Tibial artery (tissue), 4 donors: ENCODE measurements at regions not wholly inside any gene's neighbourhood (a gene's known extent, or its start where the extent isn't known, plus 50 kb on each side); places are given as distances from the start of the nearest gene placed in this dataset.

Experiments used
- DNase-seq, 2 donors: peaks; one replicate each; pipeline ENCODE4 v3.0.0-alpha.2; 2019
- H3K27ac ChIP-seq, 2 donors: fragments of 200-600 bp; sonication (generic) in 1 of 2; 1 replicate in 1 of 2; 2 replicates in 1 of 2; pipeline ENCODE4 v1.5.1; 2018 to 2019; ENCODE audit warnings: mild to moderate bottlenecking in 1 of 2
- H3K27me3 ChIP-seq, 2 donors: fragments of 200-600 bp; sonication (generic) in 1 of 2; one replicate each; pipeline versions ENCODE4 v1.5.1 to v1.6.0; 2016 to 2019
- H3K36me3 ChIP-seq, 3 donors: fragments of 200-600 bp; sonication (generic) in 2 of 3; one replicate each; pipeline ENCODE4 v1.5.1; 2016 to 2019; ENCODE audit warnings: mild to moderate bottlenecking in 2 of 3
- H3K4me1 ChIP-seq, 4 donors: fragments of 200-600 bp; sonication (generic) in 2 of 4; 1 replicate in 3 of 4; 2 replicates in 1 of 4; pipeline ENCODE4 v1.5.1; 2016 to 2019
- H3K4me3 ChIP-seq, 2 donors: fragments of 200-600 bp; sonication (generic) in 1 of 2; 1 replicate in 1 of 2; 2 replicates in 1 of 2; pipeline ENCODE4 v1.5.1; 2018 to 2019; ENCODE audit warnings: mild to moderate bottlenecking in 2 of 2
- H3K9me3 ChIP-seq, 3 donors: fragments of 200-600 bp; sonication (generic) in 1 of 3; one replicate each; pipeline ENCODE4 v1.5.1; 2016 to 2019
- intact Hi-C: fragments of 100-400 bp; cut with DNase I; formaldehyde crosslinking; loops from one replicate; pipeline ENCODE4 v1.15.0; 2023; ENCODE audit warnings: low total_unique reads
- TF ChIP-seq, protein P1 (sequence below), 2 experiments: fragments of 200-600 bp in 1 of 2; fragments of 450-650 bp in 1 of 2; IDR thresholded peaks; one replicate each; pipeline ENCODE4 v1.5.1; 2017 to 2019; ENCODE audit warnings: antibody characterized with exemption in 2 of 2, mild to moderate bottlenecking in 1 of 2, moderate library complexity in 1 of 2

- intact Hi-C loops, result no loop called here
- H3K4me3 ChIP-seq, result no peak overlapping the region
- DNase-seq, result no peak
- H3K36me3 ChIP-seq, result no peaks in the 10 kb centered on the region
- H3K4me1 ChIP-seq, result no peaks in the 10 kb centered on the region
- peaks cover 0 to 15% of the 10 kb centered on the region in 2 donors for H3K27me3 ChIP-seq
- no peak overlapping the region for H3K27ac ChIP-seq
- TF ChIP-seq, protein P1, sequence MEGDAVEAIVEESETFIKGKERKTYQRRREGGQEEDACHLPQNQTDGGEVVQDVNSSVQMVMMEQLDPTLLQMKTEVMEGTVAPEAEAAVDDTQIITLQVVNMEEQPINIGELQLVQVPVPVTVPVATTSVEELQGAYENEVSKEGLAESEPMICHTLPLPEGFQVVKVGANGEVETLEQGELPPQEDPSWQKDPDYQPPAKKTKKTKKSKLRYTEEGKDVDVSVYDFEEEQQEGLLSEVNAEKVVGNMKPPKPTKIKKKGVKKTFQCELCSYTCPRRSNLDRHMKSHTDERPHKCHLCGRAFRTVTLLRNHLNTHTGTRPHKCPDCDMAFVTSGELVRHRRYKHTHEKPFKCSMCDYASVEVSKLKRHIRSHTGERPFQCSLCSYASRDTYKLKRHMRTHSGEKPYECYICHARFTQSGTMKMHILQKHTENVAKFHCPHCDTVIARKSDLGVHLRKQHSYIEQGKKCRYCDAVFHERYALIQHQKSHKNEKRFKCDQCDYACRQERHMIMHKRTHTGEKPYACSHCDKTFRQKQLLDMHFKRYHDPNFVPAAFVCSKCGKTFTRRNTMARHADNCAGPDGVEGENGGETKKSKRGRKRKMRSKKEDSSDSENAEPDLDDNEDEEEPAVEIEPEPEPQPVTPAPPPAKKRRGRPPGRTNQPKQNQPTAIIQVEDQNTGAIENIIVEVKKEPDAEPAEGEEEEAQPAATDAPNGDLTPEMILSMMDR (IDR thresholded peaks at IDR 0.05), result no peak
- H3K9me3 ChIP-seq, result no peaks in the 10 kb centered on the region
Measured at GRCh38 chr6:6812427-6812826, 223.9 kb downstream of the LY86 start.

GRCh38 chr6:6815732-6816131 lies 227.2 kb downstream of the LY86 start:
- Histone ChIP-seq H3K36me3 (no peaks in the 10 kb centered on the region), H3K4me3 (no peak overlapping the region), H3K27me3 (peaks cover 0 to 3% of the 10 kb centered on the region in 2 donors), H3K4me1 (no peaks in the 10 kb centered on the region), H3K27ac (no peak overlapping the region), H3K9me3 (no peaks in the 10 kb centered on the region)
- TF ChIP-seq, protein P1 (IDR thresholded peaks at IDR 0.05), result no peak
- DNase-seq, result no peak
- intact Hi-C loops, result no loop called here

GRCh38 chr6:6816716-6817115 lies 228.2 kb downstream of the LY86 start:
- DNase-seq, result no peak
- intact Hi-C loops, result no loop called here
- no peaks in the 10 kb centered on the region for H3K9me3 ChIP-seq

GRCh38 chr6:6818078-6818639 lies 229.6 kb downstream of the LY86 start:
- Histone ChIP-seq H3K27ac (no peak overlapping the region), H3K4me3 (no peak overlapping the region), H3K36me3 (no peaks in the 10 kb centered on the region), H3K27me3 (peaks cover 0 to 7% of the 10 kb centered on the region in 2 donors), H3K9me3 (no peaks in the 10 kb centered on the region), H3K4me1 (no peaks in the 10 kb centered on the region)
- TF ChIP-seq, protein P1 (IDR thresholded peaks at IDR 0.05), result no peak
- intact Hi-C loops, result no loop called here
- no peak for DNase-seq

More at GRCh38 chr6:6816716-6817115, 228.2 kb downstream of the LY86 start:
- TF ChIP-seq, protein P1 (IDR thresholded peaks at IDR 0.05), result no peak
- Histone ChIP-seq H3K27me3 (peaks cover 0 to 7% of the 10 kb centered on the region in 2 donors), H3K27ac (no peak overlapping the region), H3K4me1 (no peaks in the 10 kb centered on the region), H3K4me3 (no peak overlapping the region), H3K36me3 (no peaks in the 10 kb centered on the region)

DNA sequence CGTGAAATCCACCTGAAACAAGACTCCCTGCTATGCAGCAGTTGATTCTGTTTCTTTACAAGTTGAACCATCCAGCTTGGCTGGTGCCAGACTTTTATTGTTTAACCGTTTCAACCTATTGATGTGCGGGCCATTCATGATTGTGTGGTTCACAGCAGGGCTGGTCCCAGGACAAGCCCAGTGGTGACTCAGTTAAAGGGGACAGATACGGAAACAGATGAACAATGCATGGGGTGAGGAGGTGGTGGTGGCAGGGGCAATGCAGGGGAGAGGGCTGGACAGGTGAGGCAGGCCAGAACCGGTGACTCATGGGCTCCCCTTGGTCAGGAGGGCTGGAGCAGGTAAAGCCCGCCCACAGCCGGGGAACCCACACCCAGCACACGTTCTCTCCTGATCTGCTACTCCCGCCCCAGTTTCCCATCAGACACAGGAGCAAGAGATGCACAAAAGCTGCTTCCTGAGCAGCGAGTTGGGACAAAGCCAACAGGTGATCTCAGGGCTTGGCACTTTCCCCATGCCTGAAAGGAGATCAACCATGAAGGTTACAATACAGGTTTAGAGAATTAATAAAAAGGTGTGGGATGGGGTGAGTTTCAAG lies 232.2 kb downstream of the LY86 start:
- Histone ChIP-seq H3K9me3 (no peaks in the 10 kb centered on the region), H3K4me3 (no peak overlapping the region), H3K27me3 (peaks cover 0 to 17% of the 10 kb centered on the region in 2 donors), H3K4me1 (no peaks in the 10 kb centered on the region), H3K36me3 (no peaks in the 10 kb centered on the region), H3K27ac (no peak overlapping the region)
- TF ChIP-seq, protein P1 (IDR thresholded peaks at IDR 0.05), result no peak
- DNase-seq, result no peak
- intact Hi-C loops, result no loop called here
